ENCODE measurements at regions not wholly inside any gene's neighbourhood (a gene's known extent, or its start where the extent isn't known, plus 50 kb on each side); places are given as distances from the start of the nearest gene placed in this dataset.
A peak's percentile ranks its signal among the peaks of the same experiment; 100 is the strongest.

GRCh38 chr2:67462738-67463496 lies 65.8 kb downstream of the ETAA1 start:
- Histone ChIP-seq H3K36me3 (ENCODE audit: control insufficient read depth in 2 of 2, insufficient read depth in 2 of 2, low read length in 1 of 2) (no peaks in the 10 kb centered on the region), H3K4me3 (ENCODE audit: low read depth in 1 of 2, low read length in 2 of 2) (no peak overlapping the region), H3K27ac (ENCODE audit: low read depth in 2 of 2, low read length in 1 of 2) (peak overlapping the region in 1 of 2 donors; percentile 3), H3K27me3 (ENCODE audit: control insufficient read depth in 1 of 2, insufficient read depth in 2 of 2, low read length in 2 of 2) (no peaks in the 10 kb centered on the region), H3K9me3 (ENCODE audit: control insufficient read depth in 2 of 2, insufficient read depth in 1 of 2, low read depth in 1 of 2, low read length in 1 of 2) (no peaks in the 10 kb centered on the region), H3K4me1 (ENCODE audit: control insufficient read depth in 2 of 2, insufficient read depth in 2 of 2, low read length in 1 of 2) (peaks cover 0 to 4% of the 10 kb centered on the region in 2 donors)
- 78 to 85% methylated on average over 2 of the region's 2 CpGs for WGBS, 2 donors

DNA sequence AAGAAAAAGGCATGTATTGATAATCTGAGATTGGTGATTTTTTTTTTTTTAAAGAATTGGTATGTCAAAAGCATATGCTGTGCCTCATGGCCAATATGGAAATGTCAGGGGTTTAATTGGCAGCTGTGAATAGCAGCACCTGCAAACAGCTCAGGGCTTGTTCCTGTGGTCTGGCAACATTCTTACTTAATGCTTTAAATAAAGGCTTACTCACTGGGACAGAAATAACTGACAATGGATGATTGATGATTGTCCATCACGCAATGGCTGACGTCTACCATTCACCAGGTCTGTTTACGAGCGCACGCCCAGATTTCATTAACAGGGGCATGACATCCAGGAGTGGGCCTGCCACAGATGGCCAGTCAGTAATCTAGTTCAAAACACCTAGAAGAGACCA lies 66.7 kb downstream of the ETAA1 start:
- Histone ChIP-seq H3K36me3 (ENCODE audit: control insufficient read depth in 2 of 2, insufficient read depth in 2 of 2, low read length in 1 of 2) (no peaks in the 10 kb centered on the region), H3K4me3 (ENCODE audit: low read depth in 1 of 2, low read length in 2 of 2) (no peak overlapping the region), H3K27me3 (ENCODE audit: control insufficient read depth in 1 of 2, insufficient read depth in 2 of 2, low read length in 2 of 2) (no peaks in the 10 kb centered on the region), H3K4me1 (ENCODE audit: control insufficient read depth in 2 of 2, insufficient read depth in 2 of 2, low read length in 1 of 2) (peaks cover 0 to 4% of the 10 kb centered on the region in 2 donors), H3K27ac (ENCODE audit: low read depth in 2 of 2, low read length in 1 of 2) (peak overlapping the region in 1 of 2 donors; percentile 65), H3K9me3 (ENCODE audit: control insufficient read depth in 2 of 2, insufficient read depth in 1 of 2, low read depth in 1 of 2, low read length in 1 of 2) (no peaks in the 10 kb centered on the region)
- WGBS, 2 donors: 45 to 68% methylated on average over 5 of the region's 5 CpGs

DNA sequence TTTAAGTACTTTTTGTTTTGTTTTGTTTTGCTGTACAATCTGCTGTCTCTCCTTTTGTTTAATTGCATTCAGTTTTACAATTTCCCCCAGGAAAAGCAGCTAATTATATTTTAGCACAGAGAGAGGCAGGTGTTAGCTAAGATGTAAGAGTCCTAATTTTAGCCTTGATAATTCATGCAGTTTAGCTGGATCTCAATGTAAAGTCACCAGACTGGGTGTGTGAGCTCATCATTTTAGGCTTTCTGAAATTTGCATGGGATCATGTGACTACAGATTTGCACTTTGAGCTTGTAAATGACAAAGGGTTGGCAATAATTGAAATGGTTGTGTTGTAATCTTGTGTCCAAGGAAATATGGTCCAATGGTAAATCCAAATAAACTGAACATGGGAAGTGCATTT lies 68.5 kb downstream of the ETAA1 start:
- H3K4me1 ChIP-seq (ENCODE audit: control insufficient read depth in 2 of 2, insufficient read depth in 2 of 2, low read length in 1 of 2): peaks cover 0 to 4% of the 10 kb centered on the region in 2 donors
- H3K27ac ChIP-seq (ENCODE audit: low read depth in 2 of 2, low read length in 1 of 2): no peak overlapping the region
- no peaks in the 10 kb centered on the region for H3K36me3 ChIP-seq (ENCODE audit: control insufficient read depth in 2 of 2, insufficient read depth in 2 of 2, low read length in 1 of 2)
- no peaks in the 10 kb centered on the region for H3K27me3 ChIP-seq (ENCODE audit: control insufficient read depth in 1 of 2, insufficient read depth in 2 of 2, low read length in 2 of 2)
- H3K4me3 ChIP-seq (ENCODE audit: low read depth in 1 of 2, low read length in 2 of 2): no peak overlapping the region
- H3K9me3 ChIP-seq (ENCODE audit: control insufficient read depth in 2 of 2, insufficient read depth in 1 of 2, low read depth in 1 of 2, low read length in 1 of 2): no peaks in the 10 kb centered on the region

DNA sequence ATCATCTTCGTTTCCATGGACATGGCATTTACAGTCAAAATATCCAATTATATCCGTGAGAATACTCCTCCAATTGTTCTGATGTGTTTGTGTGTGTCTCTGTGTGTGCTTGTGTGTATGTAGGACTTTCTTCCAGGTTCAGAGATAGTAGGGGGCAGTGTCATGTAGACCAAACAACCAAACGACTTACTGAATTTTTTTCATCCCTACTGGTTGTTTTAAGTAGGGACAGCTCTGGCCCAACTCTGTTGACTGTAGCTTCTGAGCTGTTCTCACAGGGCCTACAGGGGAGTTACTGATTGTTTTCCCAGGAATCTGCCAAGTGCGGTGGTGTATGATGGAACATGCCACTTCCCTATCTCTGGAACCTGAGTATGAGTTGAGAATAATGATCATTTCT lies 69.6 kb downstream of the ETAA1 start:
- Histone ChIP-seq H3K27ac (ENCODE audit: low read depth in 2 of 2, low read length in 1 of 2) (no peak overlapping the region), H3K4me3 (ENCODE audit: low read depth in 1 of 2, low read length in 2 of 2) (no peak overlapping the region), H3K9me3 (ENCODE audit: control insufficient read depth in 2 of 2, insufficient read depth in 1 of 2, low read depth in 1 of 2, low read length in 1 of 2) (no peaks in the 10 kb centered on the region), H3K4me1 (ENCODE audit: control insufficient read depth in 2 of 2, insufficient read depth in 2 of 2, low read length in 1 of 2) (peaks cover 0 to 4% of the 10 kb centered on the region in 2 donors), H3K36me3 (ENCODE audit: control insufficient read depth in 2 of 2, insufficient read depth in 2 of 2, low read length in 1 of 2) (no peaks in the 10 kb centered on the region), H3K27me3 (ENCODE audit: control insufficient read depth in 1 of 2, insufficient read depth in 2 of 2, low read length in 2 of 2) (no peaks in the 10 kb centered on the region)
- 71 to 79% methylated on average over 4 of the region's 4 CpGs for WGBS, 2 donors

GRCh38 chr2:67471681-67472080 lies 74.5 kb downstream of the ETAA1 start:
- 71 to 84% methylated on average over 3 of the region's 3 CpGs for WGBS, 2 donors
- H3K4me3 ChIP-seq (ENCODE audit: low read depth in 1 of 2, low read length in 2 of 2): no peak overlapping the region

GRCh38 chr2:67476809-67477790 lies 80.0 kb downstream of the ETAA1 start:
- WGBS, 2 donors: 31 to 32% methylated on average over 9 of the region's 9 CpGs
- Histone ChIP-seq H3K9me3 (ENCODE audit: control insufficient read depth in 2 of 2, insufficient read depth in 1 of 2, low read depth in 1 of 2, low read length in 1 of 2) (no peaks in the 10 kb centered on the region), H3K36me3 (ENCODE audit: control insufficient read depth in 2 of 2, insufficient read depth in 2 of 2, low read length in 1 of 2) (no peaks in the 10 kb centered on the region), H3K27me3 (ENCODE audit: control insufficient read depth in 1 of 2, insufficient read depth in 2 of 2, low read length in 2 of 2) (no peaks in the 10 kb centered on the region), H3K27ac (ENCODE audit: low read depth in 2 of 2, low read length in 1 of 2) (no peak overlapping the region), H3K4me1 (ENCODE audit: control insufficient read depth in 2 of 2, insufficient read depth in 2 of 2, low read length in 1 of 2) (no peaks in the 10 kb centered on the region), H3K4me3 (ENCODE audit: low read depth in 1 of 2, low read length in 2 of 2) (no peak overlapping the region)

More at GRCh38 chr2:67471681-67472080, 74.5 kb downstream of the ETAA1 start:
- Histone ChIP-seq H3K27me3 (ENCODE audit: control insufficient read depth in 1 of 2, insufficient read depth in 2 of 2, low read length in 2 of 2) (no peaks in the 10 kb centered on the region), H3K36me3 (ENCODE audit: control insufficient read depth in 2 of 2, insufficient read depth in 2 of 2, low read length in 1 of 2) (no peaks in the 10 kb centered on the region), H3K4me1 (ENCODE audit: control insufficient read depth in 2 of 2, insufficient read depth in 2 of 2, low read length in 1 of 2) (no peaks in the 10 kb centered on the region), H3K9me3 (ENCODE audit: control insufficient read depth in 2 of 2, insufficient read depth in 1 of 2, low read depth in 1 of 2, low read length in 1 of 2) (no peaks in the 10 kb centered on the region), H3K27ac (ENCODE audit: low read depth in 2 of 2, low read length in 1 of 2) (no peak overlapping the region)

- WGBS, 2 donors: 65 to 71% methylated on average over 1 of the region's 1 CpG
These were observed 82.1 kb downstream of the ETAA1 start for GRCh38 chr2:67479261-67479660.

DNA sequence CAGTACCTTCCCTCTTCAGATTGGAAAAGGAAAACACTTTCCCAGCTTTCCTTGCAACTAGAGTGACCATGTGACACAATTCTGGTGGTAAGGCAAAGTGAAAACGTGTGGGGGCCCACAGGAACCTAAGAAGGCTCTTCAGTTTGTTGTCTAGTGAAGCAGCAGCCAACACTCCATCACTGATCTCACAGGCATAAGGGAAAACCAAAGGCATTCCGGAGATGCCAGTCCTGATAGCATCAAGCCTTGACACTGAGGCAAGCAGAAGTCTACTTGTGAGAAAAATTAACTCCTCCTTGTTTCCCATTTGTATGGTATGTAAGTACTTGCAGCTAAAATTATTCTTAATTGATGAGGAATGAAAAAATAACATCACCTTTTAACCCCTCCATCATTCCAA lies 88.3 kb downstream of the ETAA1 start:
- peaks cover 0 to 2% of the 10 kb centered on the region in 2 donors for H3K4me1 ChIP-seq (ENCODE audit: control insufficient read depth in 2 of 2, insufficient read depth in 2 of 2, low read length in 1 of 2)
- H3K27me3 ChIP-seq (ENCODE audit: control insufficient read depth in 1 of 2, insufficient read depth in 2 of 2, low read length in 2 of 2): no peaks in the 10 kb centered on the region
- H3K9me3 ChIP-seq (ENCODE audit: control insufficient read depth in 2 of 2, insufficient read depth in 1 of 2, low read depth in 1 of 2, low read length in 1 of 2): no peaks in the 10 kb centered on the region
- no peak overlapping the region for H3K4me3 ChIP-seq (ENCODE audit: low read depth in 1 of 2, low read length in 2 of 2)
- no peaks in the 10 kb centered on the region for H3K36me3 ChIP-seq (ENCODE audit: control insufficient read depth in 2 of 2, insufficient read depth in 2 of 2, low read length in 1 of 2)
- H3K27ac ChIP-seq (ENCODE audit: low read depth in 2 of 2, low read length in 1 of 2): no peak overlapping the region
- WGBS, 2 donors: 59 to 60% methylated on average over 2 of the region's 2 CpGs

More at GRCh38 chr2:67479261-67479660, 82.1 kb downstream of the ETAA1 start:
- no peaks in the 10 kb centered on the region for H3K9me3 ChIP-seq (ENCODE audit: control insufficient read depth in 2 of 2, insufficient read depth in 1 of 2, low read depth in 1 of 2, low read length in 1 of 2)
- no peaks in the 10 kb centered on the region for H3K36me3 ChIP-seq (ENCODE audit: control insufficient read depth in 2 of 2, insufficient read depth in 2 of 2, low read length in 1 of 2)
- H3K4me3 ChIP-seq (ENCODE audit: low read depth in 1 of 2, low read length in 2 of 2): no peak overlapping the region
- H3K27me3 ChIP-seq (ENCODE audit: control insufficient read depth in 1 of 2, insufficient read depth in 2 of 2, low read length in 2 of 2): no peaks in the 10 kb centered on the region
- H3K27ac ChIP-seq (ENCODE audit: low read depth in 2 of 2, low read length in 1 of 2): no peak overlapping the region
- no peaks in the 10 kb centered on the region for H3K4me1 ChIP-seq (ENCODE audit: control insufficient read depth in 2 of 2, insufficient read depth in 2 of 2, low read length in 1 of 2)

DNA sequence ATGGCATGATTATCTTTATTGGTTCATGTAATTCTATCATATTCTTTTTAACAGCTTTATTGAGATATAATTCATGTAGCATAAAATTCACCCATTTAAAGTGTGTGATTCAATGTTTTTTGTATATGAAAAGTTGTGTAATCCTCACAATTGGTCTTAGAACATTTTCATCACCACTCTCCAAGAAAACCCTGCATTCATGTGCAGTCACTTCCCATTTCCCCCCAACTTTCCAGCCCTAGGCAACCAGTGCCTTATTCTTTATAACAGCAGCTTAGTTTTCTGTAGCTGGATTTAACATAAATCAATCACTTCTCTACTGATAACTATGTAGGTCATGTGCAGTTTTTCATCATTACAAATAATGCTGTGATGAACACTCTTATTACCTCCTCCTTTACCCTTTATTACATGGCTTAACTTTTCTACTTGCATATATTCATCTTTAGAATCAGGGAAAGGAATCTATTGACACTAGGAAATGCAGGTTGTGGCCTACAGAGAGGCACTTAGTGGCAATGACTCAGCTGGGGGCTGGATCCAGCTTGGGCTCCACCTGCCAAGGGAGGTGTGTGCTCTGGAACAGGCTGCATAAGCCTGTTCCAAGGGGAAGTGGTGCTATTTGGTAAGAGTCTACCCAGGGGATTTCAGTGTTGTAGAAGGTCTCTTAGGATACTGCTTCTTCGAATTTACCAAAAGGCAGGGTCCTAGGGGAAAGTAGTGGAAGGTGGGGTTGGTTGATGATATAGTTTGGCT lies 89.1 kb downstream of the ETAA1 start:
- Histone ChIP-seq H3K27me3 (ENCODE audit: control insufficient read depth in 1 of 2, insufficient read depth in 2 of 2, low read length in 2 of 2) (no peaks in the 10 kb centered on the region), H3K4me3 (ENCODE audit: low read depth in 1 of 2, low read length in 2 of 2) (no peak overlapping the region), H3K36me3 (ENCODE audit: control insufficient read depth in 2 of 2, insufficient read depth in 2 of 2, low read length in 1 of 2) (no peaks in the 10 kb centered on the region), H3K9me3 (ENCODE audit: control insufficient read depth in 2 of 2, insufficient read depth in 1 of 2, low read depth in 1 of 2, low read length in 1 of 2) (no peaks in the 10 kb centered on the region), H3K27ac (ENCODE audit: low read depth in 2 of 2, low read length in 1 of 2) (no peak overlapping the region), H3K4me1 (ENCODE audit: control insufficient read depth in 2 of 2, insufficient read depth in 2 of 2, low read length in 1 of 2) (peaks cover 0 to 2% of the 10 kb centered on the region in 2 donors)
- WGBS, 2 donors: 72 to 74% methylated on average over 1 of the region's 1 CpG

Data from esophagus (tissue), 2 donors.